ENCODE measurements at regions not wholly inside any gene's neighbourhood (a gene's known extent, or its start where the extent isn't known, plus 50 kb on each side); places are given as distances from the start of the nearest gene placed in this dataset.

DNA sequence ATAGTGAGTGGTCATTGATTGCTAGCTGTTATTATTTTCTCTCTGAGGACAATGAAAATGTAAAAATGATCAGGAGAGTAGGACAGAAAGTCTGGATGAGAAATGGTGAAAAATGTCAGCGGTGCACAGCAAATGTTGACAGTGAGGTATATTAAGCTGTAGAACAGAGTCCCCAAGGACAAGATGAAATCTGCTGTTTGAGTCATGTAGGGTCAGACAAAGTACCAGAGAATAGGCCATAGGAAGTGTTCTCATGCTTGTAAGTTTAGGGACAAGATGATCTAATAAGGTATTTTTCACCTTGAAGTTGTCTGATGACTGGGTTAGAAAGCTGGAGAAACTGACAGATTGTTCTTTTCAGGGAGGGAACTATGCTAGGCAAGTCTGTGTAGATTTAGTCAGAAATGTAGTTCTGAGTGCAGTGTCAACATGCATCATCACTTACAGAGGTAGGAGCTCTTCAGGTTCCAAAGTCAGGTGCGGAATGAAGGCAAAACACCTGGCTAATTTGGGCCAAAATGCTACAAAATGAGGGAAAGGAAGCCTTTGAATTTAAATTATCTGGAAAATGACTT lies 369.3 kb downstream of the DLEU7 start:
- TF ChIP-seq GLIS3 (CRISPR knock-in tag; IDR thresholded peaks at IDR 0.05), result no peak
- no peak for TF ChIP-seq PATZ1 (CRISPR knock-in tag; IDR thresholded peaks at IDR 0.05; ENCODE audit: borderline replicate concordance)
- TF ChIP-seq CSRNP3 (CRISPR knock-in tag; IDR thresholded peaks at IDR 0.05), result no peak
- TF ChIP-seq ISL1 (CRISPR knock-in tag; IDR thresholded peaks at IDR 0.05), result no peak
- TF ChIP-seq ESRRG (CRISPR knock-in tag; IDR thresholded peaks at IDR 0.05), result no peak
- TF ChIP-seq BACH2 (CRISPR knock-in tag; IDR thresholded peaks at IDR 0.05; ENCODE audit: borderline replicate concordance), result no peak
- no peak for TF ChIP-seq ZC3H10 (CRISPR knock-in tag; IDR thresholded peaks at IDR 0.05)
- TF ChIP-seq ZNF70 (CRISPR knock-in tag; IDR thresholded peaks at IDR 0.05), result no peak
- TF ChIP-seq RARB (CRISPR knock-in tag; IDR thresholded peaks at IDR 0.05), result no peak
- no peak for TF ChIP-seq CSDC2 (CRISPR knock-in tag; IDR thresholded peaks at IDR 0.05)
- TF ChIP-seq PPARA (CRISPR knock-in tag; IDR thresholded peaks at IDR 0.05; ENCODE audit: borderline replicate concordance), result no peak
- no peak for TF ChIP-seq TSHZ2 (CRISPR knock-in tag; IDR thresholded peaks at IDR 0.05)
- no peak for TF ChIP-seq ZFP3 (CRISPR knock-in tag; IDR thresholded peaks at IDR 0.05)
- TF ChIP-seq ZNF8 (CRISPR knock-in tag; IDR thresholded peaks at IDR 0.05), result no peak
- no peak for TF ChIP-seq ZFP30 (CRISPR knock-in tag; IDR thresholded peaks at IDR 0.05)
- ATAC-seq, result no peak

- no peak for ATAC-seq
- TF ChIP-seq TCF4 (CRISPR knock-in tag; IDR thresholded peaks at IDR 0.05; ENCODE audit: borderline replicate concordance) (no peak), BACH2 (CRISPR knock-in tag; IDR thresholded peaks at IDR 0.05; ENCODE audit: borderline replicate concordance) (no peak), GLIS3 (CRISPR knock-in tag; IDR thresholded peaks at IDR 0.05) (no peak), TOX (CRISPR knock-in tag; IDR thresholded peaks at IDR 0.05; ENCODE audit: borderline replicate concordance) (no peak), CSRNP3 (CRISPR knock-in tag; IDR thresholded peaks at IDR 0.05) (no peak), ZFP30 (CRISPR knock-in tag; IDR thresholded peaks at IDR 0.05) (no peak), ARNTL (CRISPR knock-in tag; IDR thresholded peaks at IDR 0.05; ENCODE audit: borderline replicate concordance, low read depth) (no peak), ISL1 (CRISPR knock-in tag; IDR thresholded peaks at IDR 0.05) (no peak), TSHZ2 (CRISPR knock-in tag; IDR thresholded peaks at IDR 0.05) (no peak), CSDC2 (CRISPR knock-in tag; IDR thresholded peaks at IDR 0.05) (no peak), ZNF565 (CRISPR knock-in tag; conservative IDR thresholded peaks at IDR 0.05; ENCODE audit: low read depth) (no peak), OSR1 (CRISPR knock-in tag; IDR thresholded peaks at IDR 0.05) (no peak), CREB5 (CRISPR knock-in tag; IDR thresholded peaks at IDR 0.05; ENCODE audit: low read depth) (no peak), ZC3H10 (CRISPR knock-in tag; IDR thresholded peaks at IDR 0.05) (no peak)
Observed at GRCh38 chr13:50476577-50477285, 366.8 kb downstream of the DLEU7 start.

All from SK-N-SH treated with all-trans-retinoic acid at 6 μM for 48 hours (cell line).